SKM-1 (cell line): ENCODE measurements at regions not wholly inside any gene's neighbourhood (a gene's known extent, or its start where the extent isn't known, plus 50 kb on each side); places are given as distances from the start of the nearest gene placed in this dataset.

Experiments
- DNase-seq: peaks from one replicate; lab custom pipeline; 2025; ENCODE audit not compliant: unreplicated experiment; lab: John Stamatoyannopoulos, UW

- no peak for DNase-seq
Observed at GRCh38 chr1:221604948-221605347, 136.9 kb downstream of the DUSP10 start.

- no peak for DNase-seq
Observed at GRCh38 chr1:221605569-221605968, 136.3 kb downstream of the DUSP10 start.

- no peak for DNase-seq
Observed at GRCh38 chr1:221606256-221606655, 135.6 kb downstream of the DUSP10 start.

DNA sequence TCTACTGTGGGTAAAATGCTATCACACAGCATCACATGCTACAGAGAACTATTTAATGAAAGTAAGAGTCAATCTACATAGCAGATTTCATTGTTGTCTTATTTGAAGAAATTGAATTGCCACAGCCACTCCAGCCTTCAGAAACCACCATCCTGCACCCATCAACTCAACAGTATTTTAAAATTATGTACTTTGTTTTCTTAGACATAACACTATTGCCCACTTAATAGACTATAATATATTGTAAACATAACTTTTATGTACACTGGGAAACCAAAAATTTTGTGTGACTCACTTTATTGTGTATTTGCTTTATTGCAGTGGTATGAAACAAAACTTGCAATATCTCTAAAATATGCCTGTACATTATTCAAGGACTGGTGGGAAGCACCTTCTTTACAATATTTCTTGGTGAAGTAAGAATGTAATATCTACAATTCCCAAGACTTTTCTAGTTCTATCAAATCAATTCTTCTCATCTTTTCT lies 133.0 kb downstream of the DUSP10 start:
- DNase-seq, result no peak

DNA sequence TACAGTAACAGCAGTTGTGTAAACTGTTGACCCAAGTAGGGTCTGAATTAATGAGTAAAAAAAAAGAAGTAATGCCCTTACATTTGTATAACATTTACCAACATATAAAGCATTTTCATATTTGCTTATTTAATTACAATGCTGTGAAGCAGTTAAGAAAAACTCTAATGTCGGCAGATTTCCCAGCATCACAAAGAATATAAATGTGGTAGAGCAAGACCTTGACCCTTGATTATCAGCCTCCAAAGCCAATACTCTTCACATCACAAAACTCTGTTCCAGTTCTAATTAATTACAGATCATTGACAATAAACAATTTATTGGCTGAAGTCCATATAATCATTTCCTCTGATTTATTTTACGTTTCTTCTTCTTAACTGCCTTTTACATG lies 130.2 kb downstream of the DUSP10 start:
- no peak for DNase-seq

DNA sequence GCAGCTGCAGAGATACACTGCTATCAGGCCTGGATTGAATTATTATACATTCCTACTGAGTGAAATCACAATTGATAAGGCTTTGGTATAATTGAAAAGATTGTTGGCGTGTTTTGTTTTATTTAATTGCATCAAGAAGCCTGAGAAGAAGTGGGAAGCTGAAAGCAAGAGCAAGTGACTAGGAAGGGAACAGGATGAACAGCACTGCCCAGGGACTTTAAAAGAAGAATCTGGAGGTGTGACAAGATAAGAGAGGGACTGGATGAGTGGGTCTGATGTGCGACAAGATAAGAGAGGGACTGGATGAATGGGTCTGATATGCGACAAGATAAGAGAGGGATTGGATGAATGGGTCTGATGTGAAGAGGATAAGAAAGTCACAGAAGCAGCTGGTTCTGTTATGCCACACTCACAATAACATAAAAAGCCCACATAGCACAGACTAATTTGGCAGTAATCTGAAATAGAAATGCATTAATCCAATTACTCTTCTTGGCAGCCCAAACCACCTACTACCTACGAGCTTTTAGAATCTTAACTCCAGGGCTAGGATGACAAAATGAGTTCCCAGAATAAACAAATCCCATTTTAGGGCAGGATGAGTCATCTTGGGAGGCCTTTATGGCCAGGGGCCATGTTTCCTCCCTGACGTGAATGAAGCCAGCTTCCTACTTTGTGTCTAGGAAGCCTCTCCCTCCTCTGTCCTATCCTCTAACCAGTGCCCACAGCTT lies 129.7 kb downstream of the DUSP10 start:
- DNase-seq, result no peak

DNA sequence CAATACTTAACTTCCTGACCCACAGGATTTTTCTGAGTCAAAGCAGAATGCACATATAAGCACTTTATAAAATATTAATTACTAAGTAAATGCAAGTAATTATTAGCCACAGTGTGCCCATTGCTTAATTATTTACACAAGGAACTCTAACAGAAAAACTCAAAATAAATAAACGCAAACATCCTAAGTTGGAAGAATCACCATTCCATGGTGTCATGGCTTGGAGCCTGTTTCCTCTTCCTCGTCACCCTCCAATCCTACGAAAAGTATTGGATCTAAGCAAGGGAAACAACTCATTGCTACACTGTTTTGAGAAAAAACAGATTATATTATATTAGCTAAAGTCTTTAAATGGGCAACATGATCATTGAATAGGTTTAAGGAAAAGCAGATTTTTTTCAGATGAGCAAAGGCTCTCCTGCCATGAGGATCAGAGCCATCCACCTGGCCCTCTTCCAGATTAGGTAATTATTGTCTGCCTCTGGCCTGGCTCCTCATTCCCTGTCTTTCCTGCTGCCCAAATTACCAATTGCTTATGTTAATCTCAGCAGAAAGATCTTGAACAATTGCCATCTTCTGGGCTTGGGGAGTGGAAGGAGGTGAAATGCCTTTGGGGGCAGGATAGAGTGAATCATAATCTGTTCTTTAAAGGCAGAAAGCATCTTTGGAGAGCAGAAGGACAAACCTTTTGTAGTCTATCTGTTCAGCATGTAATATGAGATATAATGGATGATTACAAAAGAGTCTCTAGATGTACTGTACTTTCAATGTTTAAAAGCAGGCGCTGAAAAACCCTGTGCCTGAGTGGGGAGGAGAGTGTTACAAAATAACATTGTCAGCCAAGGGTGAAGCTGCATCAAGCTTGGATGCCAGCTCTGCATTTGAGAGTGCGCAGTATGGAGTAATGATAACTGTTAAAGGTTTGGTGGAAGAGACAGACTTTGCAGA lies 121.2 kb downstream of the DUSP10 start:
- no peak for DNase-seq

DNA sequence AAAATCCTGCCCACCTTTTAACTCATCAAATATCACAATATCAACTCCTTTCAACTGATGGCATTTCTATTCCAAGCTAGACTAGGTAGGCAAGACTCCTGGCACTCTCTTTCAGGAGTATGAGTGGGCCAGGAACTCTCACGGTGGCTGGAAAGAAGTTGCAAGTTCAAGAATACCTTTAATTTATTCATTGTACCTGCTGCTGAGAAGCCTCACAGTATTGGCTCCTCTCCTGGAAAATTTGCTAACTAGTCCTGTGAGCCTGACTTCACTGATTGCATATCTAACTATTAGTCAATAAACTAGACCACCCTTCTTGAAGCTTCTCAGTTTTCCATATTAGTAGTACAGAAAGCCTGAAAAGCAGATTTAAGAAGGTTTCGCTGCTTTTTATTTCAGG lies 120.2 kb downstream of the DUSP10 start:
- DNase-seq, result no peak

GRCh38 chr1:221622389-221622788 lies 119.5 kb downstream of the DUSP10 start:
- DNase-seq, result no peak

- DNase-seq, result no peak
Observed at GRCh38 chr1:221625026-221625425, 116.9 kb downstream of the DUSP10 start.

- DNase-seq, result no peak
Observed at GRCh38 chr1:221626041-221626440, 115.8 kb downstream of the DUSP10 start.

- DNase-seq, result no peak
Observed at GRCh38 chr1:221630236-221630635, 111.7 kb downstream of the DUSP10 start.

DNA sequence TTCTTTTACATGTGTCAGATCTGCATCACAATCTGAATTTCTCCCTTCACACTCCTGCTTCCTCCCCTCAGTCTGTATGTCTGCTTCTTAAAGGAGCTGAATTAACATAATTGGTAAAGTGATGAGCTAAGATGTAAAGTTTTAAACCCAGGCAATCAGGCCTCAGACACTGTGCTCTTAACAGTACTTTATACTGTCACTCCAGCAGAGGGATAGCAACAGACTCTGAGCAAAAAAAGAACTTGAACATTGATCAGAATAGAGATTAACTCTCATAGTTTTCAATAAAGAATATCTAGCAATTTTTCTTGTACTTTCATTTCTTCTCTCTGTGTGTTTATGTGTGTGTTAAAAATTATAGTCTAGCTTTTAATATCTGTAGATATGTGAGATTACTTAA lies 110.3 kb downstream of the DUSP10 start:
- no peak for DNase-seq

- no peak for DNase-seq
Observed at GRCh38 chr1:221632072-221632471, 109.8 kb downstream of the DUSP10 start.

- DNase-seq, result no peak
Observed at GRCh38 chr1:221633841-221634409, 108.0 kb downstream of the DUSP10 start.

DNA sequence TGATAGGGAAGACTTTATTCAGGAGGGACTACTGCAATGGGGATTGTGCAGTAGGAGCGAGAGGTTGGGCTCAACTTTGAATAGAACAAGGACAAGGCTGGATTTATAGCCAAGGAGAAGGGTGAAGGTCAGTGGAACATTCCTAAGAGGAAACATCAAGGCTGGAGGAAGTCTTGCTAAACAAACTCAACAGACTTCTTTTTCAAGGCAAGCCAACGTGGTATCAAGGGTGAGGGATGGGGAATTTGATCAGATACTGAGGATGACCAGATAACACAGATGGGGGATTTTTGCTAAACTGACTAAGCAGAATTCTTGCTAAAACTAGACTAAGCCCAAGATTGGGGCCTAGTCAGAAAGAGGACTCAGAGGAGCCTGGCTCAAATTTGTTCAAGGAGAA lies 107.3 kb downstream of the DUSP10 start:
- DNase-seq, result no peak

DNA sequence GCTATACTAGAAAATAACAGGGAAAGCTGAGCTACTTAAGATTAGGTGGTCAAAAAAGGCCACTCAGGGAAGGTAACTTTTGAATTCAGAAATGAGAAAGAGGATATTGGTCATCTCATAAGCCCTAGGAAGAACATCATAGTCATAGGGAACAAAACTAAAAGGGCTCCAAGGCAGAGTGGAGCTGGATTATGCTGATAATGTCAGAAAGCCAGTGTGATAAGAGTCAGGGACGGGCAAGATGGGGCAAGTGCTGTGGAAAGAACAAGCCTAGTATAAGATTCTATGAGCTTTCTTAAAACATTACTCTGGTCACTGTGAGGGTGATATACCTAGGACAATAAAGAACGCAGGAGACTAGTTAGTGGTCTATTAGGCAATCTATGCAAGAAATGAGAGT lies 106.6 kb downstream of the DUSP10 start:
- no peak for DNase-seq

DNA sequence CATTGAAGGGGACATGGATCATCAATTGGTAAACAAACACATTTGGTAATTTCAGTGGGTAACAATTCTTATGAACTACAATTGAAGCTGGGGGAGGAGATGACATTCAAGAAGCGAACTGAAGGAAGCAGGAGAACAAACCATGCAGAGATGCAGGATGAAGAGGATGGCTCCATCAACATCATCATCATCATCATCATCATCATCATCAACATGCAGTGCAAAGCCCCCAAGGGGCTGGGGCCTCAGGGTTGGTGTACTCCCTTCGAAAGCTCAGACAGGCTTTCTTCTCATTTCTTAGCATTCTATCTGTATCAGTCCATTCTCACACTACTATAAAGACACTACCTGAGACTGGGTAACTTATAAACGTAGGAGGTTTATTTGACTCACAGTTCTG lies 105.8 kb downstream of the DUSP10 start:
- no peak for DNase-seq

DNA sequence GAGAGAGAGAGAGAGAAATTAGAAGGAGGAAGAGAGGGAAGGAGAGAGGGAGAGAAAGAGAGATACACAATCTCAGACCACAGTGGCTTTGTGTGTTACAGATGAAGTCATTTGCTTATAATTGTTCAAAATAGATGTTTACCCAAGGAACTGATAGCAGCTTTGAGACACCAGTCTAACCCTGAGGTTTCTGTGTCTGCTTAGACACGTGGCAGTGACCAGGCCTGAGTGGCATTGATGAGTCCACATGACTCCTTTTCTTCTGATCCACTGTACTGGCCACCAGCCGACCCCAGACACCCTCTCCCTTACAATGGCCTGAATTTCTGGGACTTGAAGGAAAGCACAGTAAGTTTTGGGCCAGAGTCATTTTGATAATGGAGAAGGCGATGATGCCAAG lies 104.9 kb downstream of the DUSP10 start:
- no peak for DNase-seq

- no peak for DNase-seq
Observed at GRCh38 chr1:221637641-221638041, 104.2 kb downstream of the DUSP10 start.

DNA sequence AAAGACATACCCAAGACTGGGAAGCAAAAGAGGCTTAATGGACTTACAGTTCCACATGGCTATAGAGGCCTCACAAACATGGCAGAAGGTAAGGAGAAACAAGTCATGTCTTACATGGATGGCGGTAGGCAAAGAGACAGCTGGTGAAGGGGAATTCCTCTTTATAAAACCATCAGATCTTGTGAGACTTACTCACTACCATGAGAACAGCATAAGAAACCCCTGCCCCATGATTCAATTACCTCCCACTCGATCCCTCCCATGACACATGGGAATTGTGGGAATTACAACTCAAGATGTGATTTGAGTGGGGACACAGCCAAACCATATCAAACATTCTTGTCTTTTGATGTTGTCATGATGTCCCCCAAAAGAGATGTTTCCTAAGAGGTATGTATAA lies 103.3 kb downstream of the DUSP10 start:
- DNase-seq, result no peak

- DNase-seq, result no peak
Observed at GRCh38 chr1:221641811-221642210, 100.1 kb downstream of the DUSP10 start.
